NOMO-1 (cell line): ENCODE measurements at regions not wholly inside any gene's neighbourhood (a gene's known extent, or its start where the extent isn't known, plus 50 kb on each side); places are given as distances from the start of the nearest gene placed in this dataset.

Source experiments
- DNase-seq, 2 experiments: peaks; one replicate each; lab custom pipeline; 2025; ENCODE audit not compliant: unreplicated experiment in 2 of 2; lab: John Stamatoyannopoulos, UW

- no peak for DNase-seq
These were observed 178.1 kb upstream of the GALNT17 start for GRCh38 chr7:70953796-70954195.

- DNase-seq: no peak
These were observed 159.3 kb upstream of the GALNT17 start for GRCh38 chr7:70972693-70973092.

GRCh38 chr7:70975754-70976153 lies 156.2 kb upstream of the GALNT17 start:
- DNase-seq: no peak

DNA sequence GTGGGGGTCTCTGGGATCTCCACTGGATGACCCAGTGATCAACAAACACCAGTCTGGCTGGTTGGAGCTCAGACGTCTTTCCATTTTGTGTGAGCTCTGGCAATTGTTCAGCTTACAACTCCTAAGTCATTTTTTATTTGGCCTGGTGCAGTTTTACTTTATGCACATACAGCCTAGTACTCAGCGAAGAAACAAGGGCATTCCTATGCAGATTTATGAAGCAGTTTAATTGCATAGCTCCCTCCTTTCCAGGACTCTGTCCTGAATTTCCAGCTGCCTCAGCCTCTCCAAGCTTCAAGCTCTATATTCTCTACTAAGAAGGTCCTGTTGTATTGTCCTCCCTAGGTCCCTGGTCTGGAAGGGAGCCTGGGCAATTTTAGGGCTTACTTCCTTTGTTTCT lies 145.6 kb upstream of the GALNT17 start:
- no peak for DNase-seq

GRCh38 chr7:70994176-70994575 lies 137.8 kb upstream of the GALNT17 start:
- no peak for DNase-seq

- DNase-seq: no peak
These were observed 134.7 kb upstream of the GALNT17 start for GRCh38 chr7:70997261-70997660.

- DNase-seq: no peak
These were observed 126.8 kb upstream of the GALNT17 start for GRCh38 chr7:71005109-71005508.

GRCh38 chr7:71009636-71010035 lies 122.3 kb upstream of the GALNT17 start:
- no peak for DNase-seq

DNA sequence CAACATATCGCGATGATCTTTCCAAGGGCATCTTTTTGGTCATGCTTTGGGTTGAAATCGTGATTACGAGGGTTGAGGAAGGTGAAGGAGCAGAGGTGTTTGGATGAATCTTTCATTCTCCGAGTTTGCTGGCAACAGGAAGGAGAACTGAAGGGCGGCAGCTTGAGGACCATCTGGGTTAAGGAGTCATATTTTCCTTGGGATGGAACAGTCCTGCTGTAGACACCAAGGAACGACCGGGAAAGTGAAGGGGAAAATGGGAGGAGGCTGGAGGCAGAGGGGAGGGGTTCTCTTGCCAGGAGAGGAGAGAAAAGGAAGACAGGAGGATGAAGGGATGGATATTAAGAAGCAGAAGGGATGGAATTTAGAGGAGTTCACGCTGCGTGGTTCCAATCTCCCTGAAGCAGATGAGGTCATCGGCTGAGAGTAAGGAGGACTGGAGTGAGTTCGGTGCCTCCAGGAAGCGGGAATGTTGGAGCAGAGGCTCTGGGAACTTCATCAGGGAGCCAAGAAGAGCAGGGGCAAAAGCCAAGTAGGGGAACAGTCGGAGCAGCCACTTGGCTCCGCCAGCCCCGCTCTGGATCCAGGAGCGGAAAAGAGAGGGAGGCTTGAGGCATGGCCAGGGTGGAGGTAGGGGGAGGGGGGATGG lies 116.6 kb upstream of the GALNT17 start:
- no peak for DNase-seq

DNA sequence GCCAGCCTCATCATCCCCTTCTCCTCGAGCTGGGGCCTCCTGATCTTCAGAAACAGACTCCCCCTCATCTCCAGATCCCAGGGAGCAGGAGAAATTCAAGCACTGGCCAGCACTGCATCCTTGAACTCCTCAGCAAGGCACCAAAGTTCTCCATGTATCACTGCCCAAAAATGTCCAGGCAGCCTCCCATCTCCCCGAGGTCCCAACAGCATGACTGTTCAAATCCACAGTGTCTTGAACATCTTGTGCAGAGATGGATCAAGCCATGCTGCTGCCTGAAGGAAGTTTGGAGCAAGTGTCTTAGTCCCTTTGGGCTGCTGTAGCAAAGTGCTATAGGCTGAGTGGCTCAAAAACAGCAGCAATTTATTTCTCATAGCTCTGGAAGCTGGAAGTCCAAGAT lies 115.5 kb upstream of the GALNT17 start:
- DNase-seq: no peak

- DNase-seq: no peak
These were observed 114.3 kb upstream of the GALNT17 start for GRCh38 chr7:71017602-71018001.

DNA sequence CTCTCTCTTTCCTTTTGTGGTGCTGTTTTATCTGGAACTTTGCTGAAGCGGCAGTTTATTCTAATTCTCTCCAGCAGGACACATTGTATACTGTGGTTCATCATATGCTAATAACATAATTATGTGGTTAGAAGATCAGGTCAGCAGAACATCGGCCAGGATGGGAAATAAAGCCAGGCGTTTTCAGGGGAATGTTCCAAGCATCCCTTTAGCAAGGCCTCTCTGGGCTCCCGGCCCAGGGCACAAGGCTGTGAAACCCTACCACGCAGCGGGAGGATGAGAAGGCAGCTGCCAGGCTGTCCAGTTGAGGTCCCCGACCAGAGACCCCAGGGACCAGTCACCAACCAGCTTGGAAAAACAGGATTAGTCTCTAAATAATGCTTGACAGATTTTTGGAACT lies 112.2 kb upstream of the GALNT17 start:
- DNase-seq: no peak

DNA sequence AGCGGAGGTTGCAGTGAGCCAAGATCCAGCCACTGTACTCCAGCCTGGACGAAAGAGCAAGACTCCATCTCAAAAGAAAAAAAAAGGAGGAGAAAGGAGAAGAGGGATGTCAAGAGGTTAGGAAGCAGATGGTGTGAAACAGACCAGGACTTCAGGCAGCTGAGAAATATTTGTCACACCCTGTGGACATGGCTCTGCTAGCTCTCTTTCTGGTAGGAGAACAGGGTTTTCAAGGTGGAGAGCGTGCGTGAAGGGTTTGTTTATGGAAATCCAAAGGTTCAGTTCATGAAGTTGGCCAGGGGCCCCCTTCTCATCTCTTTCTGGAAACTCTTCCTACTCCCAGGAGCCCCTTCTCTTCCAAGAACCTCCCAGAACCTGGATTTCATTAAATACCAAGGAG lies 110.8 kb upstream of the GALNT17 start:
- no peak for DNase-seq

DNA sequence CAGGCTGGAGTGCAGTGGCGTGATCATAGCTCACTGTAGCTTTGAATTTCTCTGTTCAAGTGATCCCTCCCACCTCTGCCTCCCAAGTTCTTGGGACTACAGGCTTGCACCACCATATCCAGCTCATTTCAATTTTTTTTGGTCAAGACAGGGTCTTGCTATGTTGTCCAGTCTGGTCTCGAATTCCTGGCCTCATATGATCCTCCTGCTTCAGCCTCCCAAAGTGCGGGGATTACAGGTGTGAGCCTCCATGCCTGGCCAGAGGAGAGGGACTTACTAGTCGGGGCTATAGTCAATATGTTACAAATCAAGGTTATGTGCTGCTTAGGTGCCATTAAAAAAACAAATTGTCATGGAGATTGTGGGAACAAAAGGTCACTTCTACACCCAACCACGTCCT lies 105.3 kb upstream of the GALNT17 start:
- DNase-seq: no peak

- no peak for DNase-seq
These were observed 97.7 kb upstream of the GALNT17 start for GRCh38 chr7:71034243-71034642.

- no peak for DNase-seq
These were observed 89.4 kb upstream of the GALNT17 start for GRCh38 chr7:71042591-71042990.

GRCh38 chr7:71050492-71050891 lies 81.5 kb upstream of the GALNT17 start:
- no peak for DNase-seq

DNA sequence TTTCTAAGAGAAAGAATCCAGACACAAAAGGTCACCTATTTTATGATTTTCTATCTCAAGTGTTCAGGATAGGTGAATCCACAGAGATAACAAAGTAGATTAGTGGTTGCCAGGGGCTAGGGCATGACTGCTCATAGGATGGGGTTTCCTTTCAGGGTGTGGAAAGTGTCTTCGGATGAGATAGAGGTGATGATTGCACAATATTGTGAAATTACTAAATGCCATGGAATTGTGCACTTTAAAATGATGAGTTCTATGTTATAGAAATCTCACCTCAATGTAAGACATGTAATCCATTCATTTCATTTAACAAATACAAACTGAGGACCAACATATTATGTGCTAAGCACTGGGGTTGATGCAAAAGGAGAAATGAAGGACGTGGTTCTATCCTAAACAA lies 76.4 kb upstream of the GALNT17 start:
- no peak for DNase-seq

DNA sequence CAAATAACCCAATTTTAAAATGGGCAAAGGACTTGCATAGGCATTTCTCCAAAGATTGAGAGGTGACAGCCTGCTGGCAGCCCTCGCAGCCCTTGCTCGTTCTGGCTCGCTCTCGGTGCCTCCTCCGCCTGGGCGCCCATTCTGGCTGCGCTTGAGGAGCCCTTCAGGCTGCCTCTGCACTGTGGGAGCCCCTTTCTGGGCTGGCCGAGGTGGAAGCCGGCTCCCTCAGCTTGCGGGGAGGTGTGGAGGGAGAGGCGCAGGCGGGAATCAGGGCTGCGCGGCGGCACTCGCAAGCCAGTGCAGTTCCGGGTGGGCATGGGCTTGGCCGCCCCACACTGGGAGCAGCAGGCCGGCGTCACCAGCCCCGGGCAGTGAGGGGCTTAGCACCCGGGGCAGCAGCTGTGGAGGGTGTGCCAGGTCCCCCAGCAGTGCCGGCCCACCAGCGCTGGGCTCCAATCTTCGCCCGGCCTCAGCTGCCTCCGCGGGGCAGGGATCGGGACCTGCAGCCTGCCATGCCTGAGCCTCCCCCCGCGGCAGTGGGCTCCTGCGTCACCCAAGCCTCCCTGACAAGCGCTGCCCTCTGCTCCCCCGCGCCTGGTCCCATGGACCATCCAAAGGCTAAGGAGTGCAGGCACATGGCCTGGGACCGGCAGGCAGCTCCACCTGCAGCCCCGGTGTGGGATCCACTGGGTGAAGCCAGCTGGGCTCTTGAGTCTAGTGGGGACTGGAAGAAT lies 54.0 kb upstream of the GALNT17 start:
- no peak for DNase-seq
